ENCODE measurements at regions not wholly inside any gene's neighbourhood (a gene's known extent, or its start where the extent isn't known, plus 50 kb on each side); places are given as distances from the start of the nearest gene placed in this dataset.

DNA sequence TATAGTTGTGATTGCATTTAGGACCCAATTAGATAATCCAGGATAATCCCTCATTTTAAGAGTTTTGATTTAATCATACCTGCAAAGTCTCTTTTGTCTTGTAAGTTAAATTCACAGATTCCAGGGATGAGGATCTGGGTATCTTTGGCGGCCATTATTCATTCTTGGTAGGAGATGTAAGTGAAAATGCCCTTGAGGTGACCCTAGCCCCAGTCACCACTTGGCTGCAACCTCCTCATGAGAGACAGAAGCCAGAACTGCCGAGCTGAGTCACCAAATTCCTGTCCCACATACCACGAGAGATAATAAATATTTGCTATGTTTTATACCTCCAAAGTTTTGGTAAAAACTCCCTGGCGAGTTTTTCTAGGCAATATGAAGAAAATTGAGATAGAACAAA is 389.4 kb downstream of the RFC3 start:
- no peaks in the 10 kb centered on the region for H3K4me1 ChIP-seq (ENCODE audit: low read depth, poor library complexity, severe bottlenecking)
- H3K27ac ChIP-seq: no peak overlapping the region
- no peaks in the 10 kb centered on the region for H3K27me3 ChIP-seq (ENCODE audit: insufficient read depth, low read depth)
- H2AFZ ChIP-seq (ENCODE audit: low read depth): no peak overlapping the region
- H3K4me3 ChIP-seq (IDR thresholded peaks at IDR 0.05; ENCODE audit: insufficient read depth, low read depth, low read length): no peak overlapping the region
- TF ChIP-seq, protein P1, sequence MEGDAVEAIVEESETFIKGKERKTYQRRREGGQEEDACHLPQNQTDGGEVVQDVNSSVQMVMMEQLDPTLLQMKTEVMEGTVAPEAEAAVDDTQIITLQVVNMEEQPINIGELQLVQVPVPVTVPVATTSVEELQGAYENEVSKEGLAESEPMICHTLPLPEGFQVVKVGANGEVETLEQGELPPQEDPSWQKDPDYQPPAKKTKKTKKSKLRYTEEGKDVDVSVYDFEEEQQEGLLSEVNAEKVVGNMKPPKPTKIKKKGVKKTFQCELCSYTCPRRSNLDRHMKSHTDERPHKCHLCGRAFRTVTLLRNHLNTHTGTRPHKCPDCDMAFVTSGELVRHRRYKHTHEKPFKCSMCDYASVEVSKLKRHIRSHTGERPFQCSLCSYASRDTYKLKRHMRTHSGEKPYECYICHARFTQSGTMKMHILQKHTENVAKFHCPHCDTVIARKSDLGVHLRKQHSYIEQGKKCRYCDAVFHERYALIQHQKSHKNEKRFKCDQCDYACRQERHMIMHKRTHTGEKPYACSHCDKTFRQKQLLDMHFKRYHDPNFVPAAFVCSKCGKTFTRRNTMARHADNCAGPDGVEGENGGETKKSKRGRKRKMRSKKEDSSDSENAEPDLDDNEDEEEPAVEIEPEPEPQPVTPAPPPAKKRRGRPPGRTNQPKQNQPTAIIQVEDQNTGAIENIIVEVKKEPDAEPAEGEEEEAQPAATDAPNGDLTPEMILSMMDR (conservative IDR thresholded peaks at IDR 0.05; ENCODE audit: low read depth, low read length): no peak
- H3K4me2 ChIP-seq: no peak overlapping the region
- H4K20me1 ChIP-seq (ENCODE audit: insufficient read depth): no peaks in the 10 kb centered on the region
- H3K9ac ChIP-seq: no peak overlapping the region
- H3K79me2 ChIP-seq (ENCODE audit: insufficient read depth, low read depth): no peaks in the 10 kb centered on the region
- H3K36me3 ChIP-seq (ENCODE audit: insufficient read depth): no peaks in the 10 kb centered on the region

DNA sequence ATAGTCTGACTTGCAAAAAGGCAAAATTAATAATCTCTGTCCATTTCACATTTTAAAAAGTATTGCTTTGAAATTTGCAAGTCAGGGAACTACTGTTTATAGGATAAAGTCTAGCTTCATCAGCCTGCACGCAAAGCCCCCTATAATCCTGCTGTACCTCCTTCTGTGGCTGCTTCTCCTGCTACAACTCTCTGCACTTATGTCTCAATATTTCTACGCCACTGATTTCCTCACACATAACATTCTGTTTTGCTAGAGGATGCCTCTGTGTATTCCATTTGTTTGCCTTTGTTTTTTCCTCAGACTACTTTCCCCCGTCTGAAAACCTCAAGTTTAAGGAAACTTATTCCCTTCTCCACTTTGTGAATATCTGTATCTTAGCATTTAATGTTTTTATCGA is 389.9 kb downstream of the RFC3 start:
- Histone ChIP-seq H3K27me3 (ENCODE audit: insufficient read depth, low read depth) (no peaks in the 10 kb centered on the region), H3K27ac (no peak overlapping the region), H2AFZ (ENCODE audit: low read depth) (no peak overlapping the region), H3K9ac (no peak overlapping the region), H3K4me2 (no peak overlapping the region), H3K79me2 (ENCODE audit: insufficient read depth, low read depth) (no peaks in the 10 kb centered on the region), H3K36me3 (ENCODE audit: insufficient read depth) (no peaks in the 10 kb centered on the region), H3K4me3 (IDR thresholded peaks at IDR 0.05; ENCODE audit: insufficient read depth, low read depth, low read length) (no peak overlapping the region), H3K4me1 (ENCODE audit: low read depth, poor library complexity, severe bottlenecking) (no peaks in the 10 kb centered on the region), H4K20me1 (ENCODE audit: insufficient read depth) (no peaks in the 10 kb centered on the region)
- TF ChIP-seq, protein P1 (conservative IDR thresholded peaks at IDR 0.05; ENCODE audit: low read depth, low read length): no peak

DNA sequence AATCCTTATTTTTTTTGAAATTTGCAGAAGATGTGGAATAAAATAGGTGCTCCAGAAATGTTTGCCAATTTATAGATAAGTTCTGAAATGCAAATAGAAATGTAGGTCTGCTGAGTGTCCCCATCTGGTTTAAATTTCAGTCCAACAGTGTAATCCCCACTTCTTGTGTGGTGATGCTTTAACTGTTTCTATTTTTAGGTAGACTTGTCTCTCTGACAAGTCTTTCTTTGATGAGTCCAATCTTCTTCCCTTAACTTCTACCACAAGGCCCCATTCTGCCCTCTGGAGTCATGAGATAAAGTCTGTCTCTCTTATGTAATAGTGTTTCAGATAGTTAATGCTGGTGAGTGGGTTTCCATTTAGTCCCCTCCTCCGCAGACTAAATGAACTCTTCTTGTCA is 390.4 kb downstream of the RFC3 start:
- H4K20me1 ChIP-seq (ENCODE audit: insufficient read depth): no peaks in the 10 kb centered on the region
- no peaks in the 10 kb centered on the region for H3K27me3 ChIP-seq (ENCODE audit: insufficient read depth, low read depth)
- H3K4me3 ChIP-seq (IDR thresholded peaks at IDR 0.05; ENCODE audit: insufficient read depth, low read depth, low read length): no peak overlapping the region
- H3K79me2 ChIP-seq (ENCODE audit: insufficient read depth, low read depth): no peaks in the 10 kb centered on the region
- no peaks in the 10 kb centered on the region for H3K36me3 ChIP-seq (ENCODE audit: insufficient read depth)
- H3K4me2 ChIP-seq: no peak overlapping the region
- TF ChIP-seq, protein P1 (conservative IDR thresholded peaks at IDR 0.05; ENCODE audit: low read depth, low read length): no peak
- H3K4me1 ChIP-seq (ENCODE audit: low read depth, poor library complexity, severe bottlenecking): no peaks in the 10 kb centered on the region
- H2AFZ ChIP-seq (ENCODE audit: low read depth): no peak overlapping the region
- H3K27ac ChIP-seq: no peak overlapping the region
- no peak overlapping the region for H3K9ac ChIP-seq

DNA sequence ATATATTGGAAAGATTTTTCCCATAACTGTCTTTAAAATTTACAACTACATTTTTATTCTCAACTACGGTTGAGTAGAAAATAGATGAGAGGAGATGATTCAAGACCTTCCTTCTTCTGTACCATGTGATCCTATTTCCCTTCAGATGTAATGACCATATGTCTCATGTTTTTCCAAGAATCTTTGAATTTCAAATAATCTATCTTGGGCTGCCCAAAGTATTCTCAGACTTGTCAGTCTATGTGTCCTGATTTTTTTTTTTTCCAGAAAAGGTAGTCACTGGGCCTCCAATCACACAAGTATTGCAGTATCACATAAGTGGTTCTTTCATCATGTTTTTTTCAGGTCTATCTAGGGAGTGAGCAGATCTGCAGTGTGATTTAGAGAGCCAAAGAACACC is 392.4 kb downstream of the RFC3 start:
- no peaks in the 10 kb centered on the region for H3K36me3 ChIP-seq (ENCODE audit: insufficient read depth)
- TF ChIP-seq, protein P1 (conservative IDR thresholded peaks at IDR 0.05; ENCODE audit: low read depth, low read length): no peak
- H3K27ac ChIP-seq: no peak overlapping the region
- H3K4me2 ChIP-seq: no peak overlapping the region
- H3K27me3 ChIP-seq (ENCODE audit: insufficient read depth, low read depth): no peaks in the 10 kb centered on the region
- no peaks in the 10 kb centered on the region for H4K20me1 ChIP-seq (ENCODE audit: insufficient read depth)
- H3K79me2 ChIP-seq (ENCODE audit: insufficient read depth, low read depth): no peaks in the 10 kb centered on the region
- H3K9ac ChIP-seq: no peak overlapping the region
- no peak overlapping the region for H3K4me3 ChIP-seq (IDR thresholded peaks at IDR 0.05; ENCODE audit: insufficient read depth, low read depth, low read length)
- no peaks in the 10 kb centered on the region for H3K4me1 ChIP-seq (ENCODE audit: low read depth, poor library complexity, severe bottlenecking)
- no peak overlapping the region for H2AFZ ChIP-seq (ENCODE audit: low read depth)

DNA sequence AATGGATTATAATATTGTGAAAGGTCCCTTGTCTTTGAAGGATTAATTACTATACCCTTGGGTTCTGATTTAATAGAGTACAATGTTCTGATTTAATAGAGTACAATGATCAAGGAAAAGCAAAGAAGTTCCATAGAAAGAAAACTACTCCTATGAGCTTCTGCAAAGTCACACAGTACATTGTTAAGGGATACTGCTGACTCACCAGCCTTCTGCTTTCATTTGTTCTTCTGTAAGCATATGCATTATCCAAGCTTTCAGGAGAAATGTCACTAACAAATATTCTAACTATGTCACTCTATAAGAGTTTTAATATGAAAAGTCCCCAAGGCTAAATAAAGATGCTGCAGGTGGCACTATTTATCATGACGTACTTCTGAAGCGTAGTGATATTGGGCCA is 396.7 kb downstream of the RFC3 start:
- no peaks in the 10 kb centered on the region for H3K79me2 ChIP-seq (ENCODE audit: insufficient read depth, low read depth)
- H4K20me1 ChIP-seq (ENCODE audit: insufficient read depth): no peaks in the 10 kb centered on the region
- no peak overlapping the region for H3K27ac ChIP-seq
- no peaks in the 10 kb centered on the region for H3K4me1 ChIP-seq (ENCODE audit: low read depth, poor library complexity, severe bottlenecking)
- H3K4me3 ChIP-seq (IDR thresholded peaks at IDR 0.05; ENCODE audit: insufficient read depth, low read depth, low read length): no peak overlapping the region
- H2AFZ ChIP-seq (ENCODE audit: low read depth): no peak overlapping the region
- TF ChIP-seq, protein P1 (conservative IDR thresholded peaks at IDR 0.05; ENCODE audit: low read depth, low read length): no peak
- no peaks in the 10 kb centered on the region for H3K36me3 ChIP-seq (ENCODE audit: insufficient read depth)
- no peaks in the 10 kb centered on the region for H3K27me3 ChIP-seq (ENCODE audit: insufficient read depth, low read depth)
- H3K9ac ChIP-seq: no peak overlapping the region
- no peak overlapping the region for H3K4me2 ChIP-seq

Data from KMS-11 (cell line).